ENCODE measurements at regions not wholly inside any gene's neighbourhood (a gene's known extent, or its start where the extent isn't known, plus 50 kb on each side); places are given as distances from the start of the nearest gene placed in this dataset.

GRCh38 chr6:156595476-156595875 lies 181.7 kb upstream of the ARID1B start:
- Mint-ChIP-seq H3K9me3 (ENCODE audit: unreplicated experiment) (no peaks in the 10 kb centered on the region), H3K4me1 (ENCODE audit: unreplicated experiment) (no peaks in the 10 kb centered on the region), H3K27ac (ENCODE audit: unreplicated experiment) (no peak overlapping the region), H3K36me3 (ENCODE audit: low read depth, unreplicated experiment) (no peaks in the 10 kb centered on the region), H3K4me3 (ENCODE audit: unreplicated experiment) (no peak overlapping the region), H3K27me3 (ENCODE audit: unreplicated experiment) (peaks cover 4% of the 10 kb centered on the region)
- no peak for TF ChIP-seq CTCF (IDR thresholded peaks at IDR 0.05; ENCODE audit: unreplicated experiment)
- DNase-seq (ENCODE audit: low spot score) = no peak

DNA sequence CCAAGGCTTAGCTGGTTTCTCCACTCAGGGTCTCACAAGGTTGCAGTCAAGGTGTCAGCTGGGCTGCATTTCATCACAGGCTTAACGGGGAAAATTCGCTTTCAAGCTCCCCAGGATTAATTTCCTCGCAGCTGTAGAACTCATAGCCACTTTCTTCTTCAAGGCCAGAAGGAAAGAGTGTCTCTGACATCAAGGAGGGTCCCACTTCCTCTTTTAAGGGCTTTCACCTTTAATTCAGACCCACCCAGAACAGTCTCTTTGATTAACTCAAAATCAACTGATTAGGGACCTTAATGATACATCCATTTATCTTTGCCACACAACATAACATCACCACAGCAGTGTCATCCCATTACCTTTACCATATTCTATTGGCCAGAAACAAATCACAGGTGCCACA lies 183.3 kb upstream of the ARID1B start:
- Mint-ChIP-seq H3K36me3 (ENCODE audit: low read depth, unreplicated experiment) (no peaks in the 10 kb centered on the region), H3K27me3 (ENCODE audit: unreplicated experiment) (peaks cover 4% of the 10 kb centered on the region), H3K9me3 (ENCODE audit: unreplicated experiment) (no peaks in the 10 kb centered on the region), H3K4me3 (ENCODE audit: unreplicated experiment) (no peak overlapping the region), H3K27ac (ENCODE audit: unreplicated experiment) (no peak overlapping the region), H3K4me1 (ENCODE audit: unreplicated experiment) (no peaks in the 10 kb centered on the region)
- DNase-seq (ENCODE audit: low spot score) = no peak
- no peak for TF ChIP-seq CTCF (IDR thresholded peaks at IDR 0.05; ENCODE audit: unreplicated experiment)

DNA sequence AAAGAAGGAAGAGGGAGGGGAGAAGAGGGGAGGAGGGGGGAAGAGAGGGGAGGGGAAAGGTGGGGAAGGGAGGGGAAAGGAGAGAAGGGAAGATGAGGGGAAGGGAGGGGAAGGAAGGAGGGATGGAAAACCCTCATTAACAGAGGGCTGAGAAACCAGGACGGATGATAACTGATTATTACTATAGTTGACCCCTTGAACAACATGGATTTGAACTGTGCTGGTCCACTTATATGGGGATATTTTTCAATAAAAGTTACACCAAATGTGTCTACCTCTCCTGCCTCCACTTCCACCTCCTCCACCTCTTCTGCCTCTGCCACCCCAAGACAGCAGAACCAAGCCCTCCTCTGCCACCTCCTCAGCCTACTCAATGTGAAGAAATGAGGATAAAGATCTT lies 184.1 kb upstream of the ARID1B start:
- Mint-ChIP-seq H3K4me1 (ENCODE audit: unreplicated experiment) (no peaks in the 10 kb centered on the region), H3K27ac (ENCODE audit: unreplicated experiment) (no peak overlapping the region), H3K27me3 (ENCODE audit: unreplicated experiment) (peaks cover 2% of the 10 kb centered on the region), H3K9me3 (ENCODE audit: unreplicated experiment) (no peaks in the 10 kb centered on the region), H3K36me3 (ENCODE audit: low read depth, unreplicated experiment) (no peaks in the 10 kb centered on the region), H3K4me3 (ENCODE audit: unreplicated experiment) (no peak overlapping the region)
- no peak for TF ChIP-seq CTCF (IDR thresholded peaks at IDR 0.05; ENCODE audit: unreplicated experiment)
- DNase-seq (ENCODE audit: low spot score) = no peak

DNA sequence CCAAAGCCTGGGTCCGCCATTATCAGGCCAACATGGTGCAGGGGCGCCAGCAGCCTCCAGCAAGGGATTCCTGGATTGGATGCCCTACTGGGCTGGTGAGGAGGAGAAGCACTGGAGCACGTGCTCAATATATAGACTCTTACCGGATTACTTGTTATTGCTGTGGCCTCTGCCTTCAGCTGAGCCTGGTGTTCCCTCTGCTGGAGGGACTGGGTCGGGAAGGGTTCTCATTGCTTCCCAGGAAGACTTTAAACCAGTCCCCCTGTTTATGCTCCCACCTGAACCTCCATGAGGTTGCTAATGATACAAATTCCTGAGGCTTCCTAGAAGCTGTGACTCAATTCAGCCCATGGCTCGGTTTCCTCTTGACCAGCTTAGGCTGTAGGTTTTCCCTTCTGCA lies 186.7 kb upstream of the ARID1B start:
- H3K4me1 Mint-ChIP-seq (ENCODE audit: unreplicated experiment) = no peaks in the 10 kb centered on the region
- DNase-seq (ENCODE audit: low spot score) = no peak
- peaks cover 2% of the 10 kb centered on the region for H3K27me3 Mint-ChIP-seq (ENCODE audit: unreplicated experiment)
- H3K4me3 Mint-ChIP-seq (ENCODE audit: unreplicated experiment) = no peak overlapping the region
- no peak for TF ChIP-seq CTCF (IDR thresholded peaks at IDR 0.05; ENCODE audit: unreplicated experiment)
- H3K9me3 Mint-ChIP-seq (ENCODE audit: unreplicated experiment) = no peaks in the 10 kb centered on the region
- H3K27ac Mint-ChIP-seq (ENCODE audit: unreplicated experiment) = no peak overlapping the region
- H3K36me3 Mint-ChIP-seq (ENCODE audit: low read depth, unreplicated experiment) = no peaks in the 10 kb centered on the region

GRCh38 chr6:156589281-156589680 lies 187.9 kb upstream of the ARID1B start:
- no peak overlapping the region for H3K27ac Mint-ChIP-seq (ENCODE audit: unreplicated experiment)
- H3K27me3 Mint-ChIP-seq (ENCODE audit: unreplicated experiment) = no peaks in the 10 kb centered on the region
- H3K36me3 Mint-ChIP-seq (ENCODE audit: low read depth, unreplicated experiment) = no peaks in the 10 kb centered on the region
- no peaks in the 10 kb centered on the region for H3K4me1 Mint-ChIP-seq (ENCODE audit: unreplicated experiment)
- H3K4me3 Mint-ChIP-seq (ENCODE audit: unreplicated experiment) = no peak overlapping the region
- no peak for TF ChIP-seq CTCF (IDR thresholded peaks at IDR 0.05; ENCODE audit: unreplicated experiment)
- DNase-seq (ENCODE audit: low spot score) = no peak
- H3K9me3 Mint-ChIP-seq (ENCODE audit: unreplicated experiment) = no peaks in the 10 kb centered on the region

Measured in endothelial cell (in vitro differentiated cells).